ENCODE measurements at regions not wholly inside any gene's neighbourhood (a gene's known extent, or its start where the extent isn't known, plus 50 kb on each side); places are given as distances from the start of the nearest gene placed in this dataset.

GRCh38 chr4:63795301-63795700, 613.9 kb downstream of the TECRL start:
- no peak for DNase-seq

GRCh38 chr4:63790377-63790776, 618.9 kb downstream of the TECRL start:
- no peak for DNase-seq

- DNase-seq: no peak
Observed at GRCh38 chr4:63788271-63788670, 621.0 kb downstream of the TECRL start.

GRCh38 chr4:63787326-63787725, 621.9 kb downstream of the TECRL start:
- no peak for DNase-seq

GRCh38 chr4:63786171-63786570, 623.1 kb downstream of the TECRL start:
- DNase-seq: no peak

- no peak for DNase-seq
Observed at GRCh38 chr4:63784822-63785221, 624.4 kb downstream of the TECRL start.

GRCh38 chr4:63777601-63778000, 631.6 kb downstream of the TECRL start:
- no peak for DNase-seq

GRCh38 chr4:63764400-63764799, 644.9 kb downstream of the TECRL start:
- DNase-seq: no peak

GRCh38 chr4:63757929-63758328, 651.3 kb downstream of the TECRL start:
- DNase-seq: no peak

- no peak for DNase-seq
Observed at GRCh38 chr4:63742882-63743281, 666.4 kb downstream of the TECRL start.

- no peak for DNase-seq
Observed at GRCh38 chr4:63729519-63729918, 679.7 kb downstream of the TECRL start.

GRCh38 chr4:63728480-63729177, 680.6 kb downstream of the TECRL start:
- no peak for DNase-seq

- no peak for DNase-seq
Observed at GRCh38 chr4:63717384-63717783, 691.9 kb downstream of the TECRL start.

GRCh38 chr4:63708661-63709060, 700.6 kb downstream of the TECRL start:
- DNase-seq: no peak

GRCh38 chr4:63700569-63700968, 708.7 kb downstream of the TECRL start:
- DNase-seq: no peak

- no peak for DNase-seq
Observed at GRCh38 chr4:63693321-63693720, 715.9 kb downstream of the TECRL start.

- DNase-seq: no peak
Observed at GRCh38 chr4:63678358-63678931, 730.8 kb downstream of the TECRL start.

GRCh38 chr4:63670735-63671134, 738.5 kb downstream of the TECRL start:
- no peak for DNase-seq

- DNase-seq: no peak
Observed at GRCh38 chr4:63663870-63664269, 745.4 kb downstream of the TECRL start.

GRCh38 chr4:63644396-63644795, 764.9 kb downstream of the TECRL start:
- DNase-seq: no peak

GRCh38 chr4:63637270-63637669, 772.0 kb downstream of the TECRL start:
- no peak for DNase-seq

GRCh38 chr4:63632858-63633257, 776.4 kb downstream of the TECRL start:
- DNase-seq: no peak

GRCh38 chr4:63620271-63620670, 789.0 kb downstream of the TECRL start:
- DNase-seq: no peak

GRCh38 chr4:63619771-63620170, 789.5 kb downstream of the TECRL start:
- DNase-seq: no peak
